Loucy (cell line): ENCODE measurements at regions not wholly inside any gene's neighbourhood (a gene's known extent, or its start where the extent isn't known, plus 50 kb on each side); places are given as distances from the start of the nearest gene placed in this dataset.

Experiments
- EZH2phosphoT487 ChIP-seq: fragments of 200-600 bp; IDR thresholded peaks from 2 replicates; pipeline ENCODE4 v1.6.1; 2018; ENCODE audit warnings: antibody characterized with exemption, mild to moderate bottlenecking, moderate library complexity, borderline replicate concordance
- TF ChIP-seq, protein P1 (sequence below): fragments of 200-600 bp; sonication (generic); conservative IDR thresholded peaks from 2 replicates; pipeline ENCODE4 v1.5.1; 2014; ENCODE audit warnings: mild to moderate bottlenecking, antibody characterized with exemption, low read length

DNA sequence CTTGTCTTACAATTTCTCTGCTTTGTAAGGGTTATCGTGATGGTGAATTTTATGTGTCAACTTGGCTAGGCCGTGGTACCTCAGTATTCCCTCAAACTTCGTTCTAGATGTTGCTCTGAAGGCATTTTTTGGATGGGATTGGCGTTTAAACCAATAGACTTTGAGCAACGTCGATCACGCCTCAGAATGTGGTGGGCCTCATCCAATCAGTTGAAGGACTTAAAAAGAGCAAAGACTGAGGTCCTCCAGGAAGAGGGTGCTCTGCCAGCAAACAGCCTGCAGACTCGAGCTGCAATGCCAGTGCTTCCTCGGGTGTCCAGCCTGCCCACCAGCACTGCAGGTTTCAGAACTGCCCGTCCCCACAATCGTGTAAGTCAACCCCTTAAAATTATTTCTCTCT, 145.8 kb upstream of the SALL3 start:
- TF ChIP-seq, protein P1, sequence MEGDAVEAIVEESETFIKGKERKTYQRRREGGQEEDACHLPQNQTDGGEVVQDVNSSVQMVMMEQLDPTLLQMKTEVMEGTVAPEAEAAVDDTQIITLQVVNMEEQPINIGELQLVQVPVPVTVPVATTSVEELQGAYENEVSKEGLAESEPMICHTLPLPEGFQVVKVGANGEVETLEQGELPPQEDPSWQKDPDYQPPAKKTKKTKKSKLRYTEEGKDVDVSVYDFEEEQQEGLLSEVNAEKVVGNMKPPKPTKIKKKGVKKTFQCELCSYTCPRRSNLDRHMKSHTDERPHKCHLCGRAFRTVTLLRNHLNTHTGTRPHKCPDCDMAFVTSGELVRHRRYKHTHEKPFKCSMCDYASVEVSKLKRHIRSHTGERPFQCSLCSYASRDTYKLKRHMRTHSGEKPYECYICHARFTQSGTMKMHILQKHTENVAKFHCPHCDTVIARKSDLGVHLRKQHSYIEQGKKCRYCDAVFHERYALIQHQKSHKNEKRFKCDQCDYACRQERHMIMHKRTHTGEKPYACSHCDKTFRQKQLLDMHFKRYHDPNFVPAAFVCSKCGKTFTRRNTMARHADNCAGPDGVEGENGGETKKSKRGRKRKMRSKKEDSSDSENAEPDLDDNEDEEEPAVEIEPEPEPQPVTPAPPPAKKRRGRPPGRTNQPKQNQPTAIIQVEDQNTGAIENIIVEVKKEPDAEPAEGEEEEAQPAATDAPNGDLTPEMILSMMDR: no peak
- no peak for TF ChIP-seq EZH2phosphoT487
